Panc1 (cell line): ENCODE measurements at regions not wholly inside any gene's neighbourhood (a gene's known extent, or its start where the extent isn't known, plus 50 kb on each side); places are given as distances from the start of the nearest gene placed in this dataset.

ENCODE experiments used
- ATAC-seq: fragments of 200-7000 bp; cut with Tn5 transposase; 2 replicates; pipeline ENCODE4 v1.9.1; 2020; ENCODE audit warnings: mild to moderate bottlenecking, moderate library complexity
- BruUV-seq: library from RNA; stranded (reverse); fragments of 400-500 nt; replicated peaks from 2 replicates; lab custom pipeline; 2021; lab: Mats Ljungman, UMichigan
- CTCF ChIA-PET: fragments of 300-600 bp; sonication (Branson Sonifier 250); formaldehyde crosslinking; loops from one replicate; lab custom pipeline; 2022; ENCODE audit warnings: antibody characterized with exemption; lab: Charles Lee
- POLR2A ChIA-PET: fragments of 300-600 bp; sonication (Branson Sonifier 250); formaldehyde crosslinking; loops from one replicate; lab custom pipeline; 2022; ENCODE audit warnings: antibody characterized with exemption; lab: Charles Lee
- DNase-seq: peaks from one replicate; pipeline ENCODE4 v3.0.0-alpha.2; 2010; ENCODE audit warnings: low read depth, low spot score
- H3K27ac ChIP-seq: 2 replicates; pipeline ENCODE4 v1.5.1; 2011; ENCODE audit warnings: mild to moderate bottlenecking, low read length, inconsistent platforms
- H3K27me3 ChIP-seq: fragments of 200-500 bp; sonication (Bioruptor generic); 2 replicates; pipeline ENCODE4 v1.6.0; 2014; ENCODE audit warnings: low read length, inconsistent platforms; ENCODE audit not compliant: control insufficient read depth, insufficient read depth
- H3K36me3 ChIP-seq: fragments of 200-500 bp; sonication (Bioruptor generic); 2 replicates; pipeline ENCODE4 v1.5.1; 2014; ENCODE audit warnings: inconsistent platforms, mild to moderate bottlenecking, low read length, moderate library complexity; ENCODE audit not compliant: control insufficient read depth, insufficient read depth
- H3K4me1 ChIP-seq: 2 replicates; pipeline ENCODE4 v1.5.1; 2011; ENCODE audit warnings: inconsistent platforms, mild to moderate bottlenecking, low read length, moderate library complexity; ENCODE audit not compliant: control insufficient read depth, insufficient read depth
- H3K4me3 ChIP-seq, 2 experiments: 2 replicates each; pipeline ENCODE4 v1.5.1; 2011 to 2012; ENCODE audit warnings: low read depth in 2 of 2, low read length in 2 of 2, mild to moderate bottlenecking in 2 of 2, inconsistent platforms in 1 of 2, moderate library complexity in 1 of 2
- H3K9me3 ChIP-seq: fragments of 200-500 bp; sonication (Bioruptor generic); 2 replicates; pipeline ENCODE4 v1.5.1; 2014; ENCODE audit warnings: low read depth, mild to moderate bottlenecking, inconsistent platforms, low read length, moderate library complexity; ENCODE audit not compliant: control insufficient read depth, insufficient read depth
- CTCF ChIP-seq: fragments of 450-650 bp; IDR thresholded peaks from 2 replicates; pipeline ENCODE4 v1.5.1; 2017; ENCODE audit warnings: mild to moderate bottlenecking
- POLR2AphosphoS5 ChIP-seq: IDR thresholded peaks from 2 replicates; pipeline ENCODE4 v1.6.1; 2012; ENCODE audit warnings: mild to moderate bottlenecking, low read depth, low read length, moderate library complexity
- REST ChIP-seq, 2 experiments: IDR thresholded peaks; 2 replicates each; pipeline ENCODE4 v1.6.1; 2011 to 2012; ENCODE audit warnings: low read depth in 2 of 2, control low read depth in 1 of 2, low read length in 1 of 2, mild to moderate bottlenecking in 1 of 2, moderate library complexity in 1 of 2; ENCODE audit not compliant: insufficient read depth in 1 of 2
- SIN3A ChIP-seq: IDR thresholded peaks from 2 replicates; pipeline ENCODE4 v1.6.1; 2012; ENCODE audit warnings: low read depth, mild to moderate bottlenecking, low read length, moderate library complexity, borderline replicate concordance; ENCODE audit not compliant: insufficient read depth
- TCF7L2 ChIP-seq: IDR thresholded peaks from 2 replicates; pipeline ENCODE4 v1.6.1; 2011; ENCODE audit warnings: mild to moderate bottlenecking, low read depth, low read length, inconsistent platforms
- in situ Hi-C: cut with HindIII; loops from 2 replicates; pipeline ENCODE4 v1.10.0; 2016; ENCODE audit warnings: low sequenced_read_pairs, low pct_unique_long_range_greater_than_20kb
- intact Hi-C: fragments of 100-400 bp; cut with micrococcal nuclease; formaldehyde crosslinking; loops from one replicate; pipeline ENCODE4 v1.10.0; 2022; ENCODE audit not compliant: unreplicated experiment

GRCh38 chr12:75672200-75672599 is 160.8 kb upstream of the KRR1 start:
- ATAC-seq (no peak; the same call in 1 of the 2 replicates), DNase-seq (no peak)
- H3K27me3 ChIP-seq = no peaks in the 10 kb centered on the region
- in situ Hi-C loops (no loop called here), intact Hi-C loops (no loop called here)
- peak overlapping the region; percentile 67 for H3K27ac ChIP-seq
- peaks cover 12% of the 10 kb centered on the region; the same call in 1 of the 2 replicates for H3K9me3 ChIP-seq
- H3K4me3 ChIP-seq = no peak overlapping the region
- POLR2A ChIA-PET = interaction anchor here (0.7 kb wide), 1 partner anchor 537 kb away, joined by 3 read pairs; no protein-coding TSS in a partner anchor
- TF ChIP-seq TCF7L2 (no peak), POLR2AphosphoS5 (no peak), CTCF (no peak), SIN3A (no peak), REST (IDR thresholded peaks at IDR 0.05; ENCODE audit: insufficient read depth in 1 of 2, low read depth in 2 of 2, low read length in 1 of 2) (no peak)
- H3K36me3 ChIP-seq = no peaks in the 10 kb centered on the region
- H3K4me1 ChIP-seq = peaks cover 13% of the 10 kb centered on the region
- CTCF ChIA-PET = no interaction called here
- no TSS peak for BruUV-seq

- CTCF ChIA-PET = no interaction called here
- intact Hi-C loops = no loop called here
- in situ Hi-C loops = no loop called here
- no peak for ATAC-seq
- Histone ChIP-seq H3K4me1 (peaks cover 33% of the 10 kb centered on the region), H3K36me3 (no peaks in the 10 kb centered on the region), H3K4me3 (no peak overlapping the region), H3K27me3 (no peaks in the 10 kb centered on the region), H3K27ac (peak overlapping the region; percentile 67; the same call in 1 of the 2 replicates), H3K9me3 (peaks cover 12% of the 10 kb centered on the region; the same call in 1 of the 2 replicates)
- POLR2A ChIA-PET = no interaction called here
- DNase-seq = no peak
- TF ChIP-seq SIN3A = no peak
- TF ChIP-seq TCF7L2 = no peak
- no peak for TF ChIP-seq POLR2AphosphoS5
- TF ChIP-seq REST (IDR thresholded peaks at IDR 0.05; ENCODE audit: insufficient read depth in 1 of 2, low read depth in 2 of 2, low read length in 1 of 2) = no peak
- TF ChIP-seq CTCF = no peak
- no TSS peak for BruUV-seq
Measured at GRCh38 chr12:75670216-75670615, 158.8 kb upstream of the KRR1 start.
